Choroid plexus epithelial cell (primary cell): ENCODE measurements at regions not wholly inside any gene's neighbourhood (a gene's known extent, or its start where the extent isn't known, plus 50 kb on each side); places are given as distances from the start of the nearest gene placed in this dataset.
"Not testable (repeated sequence)": the region's sequence is repeated elsewhere in the genome, so short reads cannot be mapped to it uniquely, and the experiment has no call there.

Experiments
- DNase-seq: peaks from one replicate; pipeline ENCODE4 v3.0.0-alpha.2; 2010; ENCODE audit warnings: low read depth
- H3K4me3 ChIP-seq: 2 replicates; pipeline ENCODE4 v1.5.1; 2011; ENCODE audit warnings: low read depth, mild to moderate bottlenecking, control low read depth, low read length, moderate library complexity
- TF ChIP-seq, protein P1 (sequence below): conservative IDR thresholded peaks from 2 replicates; pipeline ENCODE4 v1.5.1; 2011; ENCODE audit warnings: low read depth, mild to moderate bottlenecking, control low read depth, inconsistent platforms, low read length, moderate library complexity

DNA sequence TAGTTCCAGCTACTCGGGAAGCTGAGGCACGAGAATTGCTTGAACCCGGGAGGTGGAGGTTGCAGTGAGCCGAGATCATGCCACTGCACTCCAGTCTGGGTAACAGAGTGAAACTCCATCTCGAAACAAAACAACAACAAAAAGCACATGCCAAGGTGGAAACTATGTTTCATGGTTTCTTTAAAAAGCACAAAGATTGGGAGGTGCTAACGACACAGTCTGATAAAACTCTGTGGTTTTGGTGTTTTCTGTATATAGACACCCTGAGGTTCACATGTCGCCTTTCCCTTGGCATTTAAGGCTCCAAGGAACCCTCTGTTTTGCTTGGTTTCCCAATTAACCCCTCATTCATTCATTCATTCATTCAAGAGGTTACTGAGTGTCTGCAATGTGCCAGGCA is 253.4 kb upstream of the SULF2 start:
- DNase-seq = no peak
- H3K4me3 ChIP-seq = no peak overlapping the region
- TF ChIP-seq, protein P1, sequence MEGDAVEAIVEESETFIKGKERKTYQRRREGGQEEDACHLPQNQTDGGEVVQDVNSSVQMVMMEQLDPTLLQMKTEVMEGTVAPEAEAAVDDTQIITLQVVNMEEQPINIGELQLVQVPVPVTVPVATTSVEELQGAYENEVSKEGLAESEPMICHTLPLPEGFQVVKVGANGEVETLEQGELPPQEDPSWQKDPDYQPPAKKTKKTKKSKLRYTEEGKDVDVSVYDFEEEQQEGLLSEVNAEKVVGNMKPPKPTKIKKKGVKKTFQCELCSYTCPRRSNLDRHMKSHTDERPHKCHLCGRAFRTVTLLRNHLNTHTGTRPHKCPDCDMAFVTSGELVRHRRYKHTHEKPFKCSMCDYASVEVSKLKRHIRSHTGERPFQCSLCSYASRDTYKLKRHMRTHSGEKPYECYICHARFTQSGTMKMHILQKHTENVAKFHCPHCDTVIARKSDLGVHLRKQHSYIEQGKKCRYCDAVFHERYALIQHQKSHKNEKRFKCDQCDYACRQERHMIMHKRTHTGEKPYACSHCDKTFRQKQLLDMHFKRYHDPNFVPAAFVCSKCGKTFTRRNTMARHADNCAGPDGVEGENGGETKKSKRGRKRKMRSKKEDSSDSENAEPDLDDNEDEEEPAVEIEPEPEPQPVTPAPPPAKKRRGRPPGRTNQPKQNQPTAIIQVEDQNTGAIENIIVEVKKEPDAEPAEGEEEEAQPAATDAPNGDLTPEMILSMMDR = no peak

DNA sequence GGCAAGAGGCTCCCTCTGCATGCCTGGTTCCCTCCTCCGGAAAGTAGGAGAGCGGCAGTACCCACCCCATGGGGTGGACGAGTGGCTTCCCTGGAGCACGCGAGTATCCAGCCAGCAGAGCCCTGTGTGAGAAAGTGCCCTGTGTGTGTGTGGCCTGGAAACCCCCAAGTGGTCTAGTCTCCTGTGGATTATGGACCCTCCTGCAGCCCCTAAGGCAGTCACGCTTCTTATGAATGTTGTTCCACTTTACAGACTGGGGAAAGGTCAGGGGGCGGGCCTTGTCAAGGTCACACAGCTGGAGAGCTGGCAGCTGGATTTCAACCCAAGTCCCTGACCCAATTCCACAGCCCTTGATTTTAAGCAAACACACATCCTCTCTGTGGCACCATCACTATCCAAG is 252.5 kb upstream of the SULF2 start:
- not testable (repeated sequence) for DNase-seq, H3K4me3 ChIP-seq

DNA sequence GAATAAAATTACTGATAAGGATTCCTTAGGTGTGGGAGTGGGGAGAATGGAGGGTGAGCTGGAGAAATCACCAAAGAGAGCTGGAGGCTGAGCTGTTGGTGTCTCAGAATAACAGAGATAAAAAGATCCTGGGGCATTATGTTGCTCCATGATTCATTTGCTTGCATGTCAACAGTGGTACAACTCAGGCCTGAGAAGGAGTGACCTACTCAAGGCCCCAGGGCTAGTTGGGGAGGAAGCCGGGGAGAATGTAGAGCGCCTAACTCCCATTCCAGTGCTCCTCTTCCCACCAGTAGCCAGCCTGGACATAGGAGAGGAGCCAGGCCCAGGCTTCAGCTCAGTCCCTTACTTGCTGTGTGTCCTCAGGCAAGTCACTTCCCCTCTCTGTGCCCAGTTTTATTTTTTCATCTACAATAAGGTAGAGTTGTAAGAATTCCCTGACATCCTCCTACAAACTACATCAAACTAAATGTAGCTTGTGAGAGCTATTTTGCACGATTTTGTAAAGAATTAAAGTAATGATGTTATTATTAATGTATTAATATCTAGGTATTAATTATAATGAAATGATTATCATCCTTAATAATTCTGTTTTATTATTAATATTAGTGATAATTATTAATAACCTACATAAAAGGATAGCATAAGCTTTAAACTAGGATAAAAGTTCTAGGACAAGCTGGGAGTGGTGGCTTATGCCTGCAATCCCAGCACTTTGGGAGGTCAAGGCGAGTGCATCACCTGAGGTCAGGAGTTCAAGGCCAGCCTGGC is 250.9 kb upstream of the SULF2 start:
- no peak for DNase-seq
- no peak overlapping the region for H3K4me3 ChIP-seq
- TF ChIP-seq, protein P1 = no peak

DNA sequence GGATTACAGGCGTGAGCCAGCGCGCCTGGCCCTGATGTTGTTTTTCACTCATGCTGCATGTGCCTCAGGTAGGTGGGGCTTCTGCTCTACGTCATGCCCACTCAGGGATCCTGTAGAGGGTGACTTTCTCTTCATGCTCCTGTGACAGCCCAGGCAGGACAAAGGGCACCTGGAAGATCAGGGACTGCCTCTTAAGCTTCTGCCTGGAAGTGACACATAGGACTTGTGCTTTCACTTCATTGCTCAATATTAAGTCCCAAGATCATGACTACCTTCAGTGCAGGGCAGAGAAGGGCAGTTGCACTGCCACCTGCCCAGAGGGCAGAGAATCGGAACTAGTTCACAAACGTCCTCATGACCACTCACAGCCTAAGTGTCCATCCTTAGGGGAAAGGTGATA is 249.5 kb upstream of the SULF2 start:
- TF ChIP-seq, protein P1 = no peak
- DNase-seq = no peak
- H3K4me3 ChIP-seq = no peak overlapping the region

DNA sequence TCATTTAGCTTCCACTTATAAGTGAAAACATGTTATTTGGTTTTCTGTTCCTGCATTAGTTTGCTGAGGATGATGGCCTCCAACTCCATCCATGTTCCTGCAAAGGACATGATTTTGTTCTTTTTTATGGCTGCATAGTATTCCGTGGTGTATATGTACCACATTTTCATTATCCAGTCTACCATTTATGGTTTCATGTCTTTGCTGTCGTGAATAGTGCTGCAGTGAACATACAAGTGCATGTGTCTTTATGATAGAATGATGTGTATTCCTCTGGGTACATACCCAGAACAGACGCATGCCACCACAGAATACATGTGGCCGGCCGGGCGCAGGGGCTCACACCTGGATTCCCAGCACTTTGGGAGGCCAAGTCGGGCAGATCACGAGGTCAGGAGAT is 247.7 kb upstream of the SULF2 start:
- DNase-seq, H3K4me3 ChIP-seq: not testable (repeated sequence)

DNA sequence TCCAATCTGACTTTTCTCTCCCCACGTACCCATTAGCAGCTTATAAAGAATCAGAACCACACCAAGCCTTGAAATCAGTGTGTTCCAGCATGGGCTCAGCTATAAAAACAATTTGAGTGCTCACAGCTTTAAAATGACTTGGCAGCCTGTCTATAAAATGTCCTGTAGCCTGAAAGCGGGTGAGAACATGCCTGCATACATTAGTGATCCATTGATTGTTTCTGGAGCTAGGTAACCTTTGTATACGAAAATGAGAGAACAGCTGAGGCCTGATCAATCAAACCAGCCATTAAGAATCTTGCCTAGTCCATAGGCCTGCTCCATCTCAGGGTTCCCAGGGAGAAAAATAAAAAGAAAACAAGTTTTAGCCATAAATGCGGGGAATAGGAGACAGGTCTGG is 245.8 kb upstream of the SULF2 start:
- TF ChIP-seq, protein P1 = no peak
- no peak for DNase-seq
- H3K4me3 ChIP-seq = no peak overlapping the region

DNA sequence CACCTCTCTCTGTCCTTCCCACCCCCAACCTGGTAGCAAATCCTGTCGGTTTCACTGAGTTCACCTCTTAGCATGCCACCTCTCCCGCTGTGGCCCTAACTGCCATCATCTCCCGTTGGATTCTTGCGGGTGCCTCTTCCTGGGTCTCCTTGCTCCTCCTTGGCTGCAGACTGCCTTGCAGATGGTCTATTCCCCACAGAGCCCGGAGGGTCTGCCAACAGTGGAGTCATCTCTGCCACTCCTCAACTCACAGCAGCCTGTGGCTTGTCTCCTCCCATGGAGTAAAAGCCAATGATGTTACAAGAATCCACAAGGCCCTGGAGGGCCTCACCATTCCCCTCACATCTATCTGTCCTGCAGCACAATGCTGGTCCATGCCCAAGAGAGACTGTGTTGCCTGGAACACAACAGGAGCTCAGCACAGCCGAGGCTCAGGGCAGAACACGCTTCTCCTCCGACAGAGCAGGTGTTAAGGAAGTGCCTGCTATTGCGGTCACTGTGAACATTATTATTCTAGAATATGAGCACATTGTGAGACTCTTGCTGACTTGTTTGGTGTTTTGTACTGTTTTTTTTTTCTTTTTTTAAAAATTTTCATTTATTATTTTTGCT is 241.8 kb upstream of the SULF2 start:
- DNase-seq = no peak
- TF ChIP-seq, protein P1 = no peak
- H3K4me3 ChIP-seq = no peak overlapping the region

DNA sequence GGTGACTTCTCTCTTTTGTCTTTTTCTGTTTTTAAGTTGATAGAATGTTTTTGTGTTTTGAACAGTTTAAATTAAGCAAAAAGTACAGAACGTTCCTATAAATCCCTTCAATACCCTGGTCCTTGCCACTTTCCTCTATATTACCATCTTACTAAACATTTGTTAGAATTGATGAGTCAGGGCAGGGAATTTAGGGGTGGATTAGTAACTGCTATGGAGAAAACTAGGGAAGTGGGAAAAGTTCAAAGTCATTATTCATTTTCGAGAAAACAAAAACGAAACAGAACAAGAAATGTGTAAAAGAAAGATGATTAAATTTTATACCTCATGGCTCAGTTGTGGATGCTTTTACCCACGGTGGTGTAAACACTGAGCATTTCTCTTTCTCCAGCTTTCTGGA is 240.4 kb upstream of the SULF2 start:
- H3K4me3 ChIP-seq = no peak overlapping the region
- DNase-seq = peak; percentile 20
- TF ChIP-seq, protein P1 = no peak
